ENCODE measurements at regions not wholly inside any gene's neighbourhood (a gene's known extent, or its start where the extent isn't known, plus 50 kb on each side); places are given as distances from the start of the nearest gene placed in this dataset.
"Not testable (repeated sequence)": the region's sequence is repeated elsewhere in the genome, so short reads cannot be mapped to it uniquely, and the experiment has no call there.

DNA sequence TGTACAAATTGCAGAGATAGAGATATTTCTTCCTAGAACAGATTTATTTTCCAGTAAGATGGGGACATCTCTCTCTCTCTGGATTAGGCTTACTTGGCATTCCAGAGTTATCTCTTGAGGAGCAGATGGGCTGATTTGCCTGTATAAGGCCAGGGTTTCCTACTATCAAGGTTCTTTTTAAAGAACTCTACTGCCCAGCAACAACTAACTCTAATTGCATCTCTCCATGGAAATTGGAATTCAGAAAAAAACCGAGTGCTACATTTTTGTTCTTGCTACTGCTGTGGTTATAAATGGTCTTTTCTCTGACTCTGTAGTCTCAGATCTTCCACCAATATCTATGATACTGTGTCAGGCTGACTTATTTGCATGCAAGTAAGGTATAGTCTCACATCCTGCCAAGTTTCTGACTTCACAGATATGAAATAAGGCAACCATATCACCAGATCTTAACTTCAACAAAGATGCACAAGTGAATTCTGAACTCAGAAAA lies 161.1 kb downstream of the CRPPA start:
- no peaks in the 10 kb centered on the region for H3K27me3 ChIP-seq (ENCODE audit: control insufficient read depth in 1 of 2, insufficient read depth in 2 of 2, low read length in 2 of 2)
- H3K9me3 ChIP-seq (ENCODE audit: control insufficient read depth in 1 of 2, low read length in 2 of 2): no peaks in the 10 kb centered on the region
- no peak overlapping the region for H3K4me3 ChIP-seq (ENCODE audit: low read depth in 1 of 2, low read length in 2 of 2)
- no peak overlapping the region for H3K9ac ChIP-seq (ENCODE audit: low read depth in 1 of 2, low read length in 2 of 2)
- no peaks in the 10 kb centered on the region for H3K36me3 ChIP-seq (ENCODE audit: control insufficient read depth in 1 of 2, insufficient read depth in 2 of 2, low read length in 2 of 2)
- H3K4me1 ChIP-seq (ENCODE audit: control insufficient read depth in 1 of 2, insufficient read depth in 2 of 2, low read length in 2 of 2): no peaks in the 10 kb centered on the region
- no peak overlapping the region for H3K27ac ChIP-seq (ENCODE audit: low read depth, low read length)

DNA sequence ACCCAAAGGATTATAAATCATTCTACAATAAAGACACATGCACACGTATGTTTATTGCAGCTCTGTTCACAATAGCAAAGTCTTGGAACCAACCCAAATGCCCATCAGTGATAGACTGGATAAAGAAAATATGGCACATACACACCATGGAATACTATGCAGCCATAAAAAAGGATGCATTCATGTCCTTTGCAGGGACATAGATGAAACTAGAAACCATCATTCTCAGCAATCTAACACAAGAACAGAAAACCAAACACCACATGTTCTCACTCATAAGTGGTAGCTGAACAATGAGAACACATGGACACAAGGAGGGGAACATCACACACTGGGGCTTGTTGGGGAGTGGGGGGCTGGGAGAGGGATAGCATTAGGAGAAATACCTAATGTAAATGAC lies 164.9 kb downstream of the CRPPA start:
- not testable (repeated sequence) for H3K9ac ChIP-seq (ENCODE audit: low read depth in 1 of 2, low read length in 2 of 2); H3K36me3 ChIP-seq (ENCODE audit: control insufficient read depth in 1 of 2, insufficient read depth in 2 of 2, low read length in 2 of 2); H3K4me3 ChIP-seq (ENCODE audit: low read depth in 1 of 2, low read length in 2 of 2); H3K4me1 ChIP-seq (ENCODE audit: control insufficient read depth in 1 of 2, insufficient read depth in 2 of 2, low read length in 2 of 2); H3K27ac ChIP-seq (ENCODE audit: low read depth, low read length); H3K9me3 ChIP-seq (ENCODE audit: control insufficient read depth in 1 of 2, low read length in 2 of 2); H3K27me3 ChIP-seq (ENCODE audit: control insufficient read depth in 1 of 2, insufficient read depth in 2 of 2, low read length in 2 of 2)

DNA sequence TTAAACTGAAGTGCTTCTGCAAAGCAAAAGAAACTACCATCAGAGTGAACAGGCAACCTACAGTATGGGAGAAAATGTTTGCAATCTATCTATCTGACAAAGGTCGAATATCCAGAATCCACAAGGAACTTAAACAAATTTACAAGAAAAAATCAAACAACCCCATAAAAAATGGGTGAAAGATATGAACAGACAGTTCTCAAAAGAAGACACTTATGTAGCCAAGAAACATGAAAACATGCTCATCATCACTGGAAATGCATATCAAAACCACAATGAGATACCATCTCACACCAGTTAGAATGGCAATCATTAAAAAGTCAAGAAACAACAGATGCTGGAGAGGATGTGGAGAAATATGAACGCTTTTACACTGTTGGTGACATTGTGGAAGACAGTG lies 165.4 kb downstream of the CRPPA start:
- H3K4me1 ChIP-seq (ENCODE audit: control insufficient read depth in 1 of 2, insufficient read depth in 2 of 2, low read length in 2 of 2); H3K27me3 ChIP-seq (ENCODE audit: control insufficient read depth in 1 of 2, insufficient read depth in 2 of 2, low read length in 2 of 2); H3K4me3 ChIP-seq (ENCODE audit: low read depth in 1 of 2, low read length in 2 of 2); H3K27ac ChIP-seq (ENCODE audit: low read depth, low read length); H3K9me3 ChIP-seq (ENCODE audit: control insufficient read depth in 1 of 2, low read length in 2 of 2); H3K36me3 ChIP-seq (ENCODE audit: control insufficient read depth in 1 of 2, insufficient read depth in 2 of 2, low read length in 2 of 2); H3K9ac ChIP-seq (ENCODE audit: low read depth in 1 of 2, low read length in 2 of 2): not testable (repeated sequence)

DNA sequence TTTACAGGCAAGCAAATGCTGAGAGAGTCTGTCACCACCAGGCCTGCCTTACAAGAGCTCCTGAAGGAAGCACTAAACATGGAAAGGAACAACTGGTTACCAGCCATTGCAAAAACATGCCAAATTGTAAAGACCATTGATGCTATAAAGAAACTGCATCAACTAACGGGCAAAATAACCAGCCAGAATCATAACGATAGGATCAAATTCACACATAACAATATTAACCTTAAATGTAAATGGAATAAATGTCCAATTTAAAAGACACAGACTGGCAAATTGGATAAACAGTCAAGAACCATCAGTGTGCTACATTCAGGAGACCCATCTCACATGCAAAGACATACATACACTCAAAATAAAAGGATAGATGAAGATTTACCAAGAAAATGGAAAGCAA lies 170.7 kb downstream of the CRPPA start:
- H3K27ac ChIP-seq (ENCODE audit: low read depth, low read length); H3K9ac ChIP-seq (ENCODE audit: low read depth in 1 of 2, low read length in 2 of 2); H3K4me1 ChIP-seq (ENCODE audit: control insufficient read depth in 1 of 2, insufficient read depth in 2 of 2, low read length in 2 of 2); H3K4me3 ChIP-seq (ENCODE audit: low read depth in 1 of 2, low read length in 2 of 2); H3K27me3 ChIP-seq (ENCODE audit: control insufficient read depth in 1 of 2, insufficient read depth in 2 of 2, low read length in 2 of 2); H3K9me3 ChIP-seq (ENCODE audit: control insufficient read depth in 1 of 2, low read length in 2 of 2); H3K36me3 ChIP-seq (ENCODE audit: control insufficient read depth in 1 of 2, insufficient read depth in 2 of 2, low read length in 2 of 2): not testable (repeated sequence)

DNA sequence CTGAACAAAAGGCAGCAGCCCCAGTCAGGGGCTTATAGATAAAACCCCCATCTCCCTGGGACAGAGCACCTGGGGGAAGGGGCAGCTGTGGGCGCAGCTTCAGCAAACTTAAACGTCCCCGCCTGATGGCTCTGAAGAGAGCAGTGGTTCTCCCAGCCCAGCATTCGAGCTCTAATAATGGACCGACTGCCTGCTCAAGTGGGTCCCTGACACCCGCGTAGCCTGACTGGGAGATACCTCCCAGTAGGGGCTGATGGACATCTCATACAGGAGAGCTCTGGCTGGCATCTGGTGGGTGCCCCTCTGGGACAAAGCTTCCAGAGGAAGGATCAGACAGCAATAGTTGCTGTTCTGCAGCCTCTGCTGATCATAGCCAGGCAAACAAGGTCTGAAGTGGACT lies 172.1 kb downstream of the CRPPA start:
- not testable (repeated sequence) for H3K9ac ChIP-seq (ENCODE audit: low read depth in 1 of 2, low read length in 2 of 2); H3K36me3 ChIP-seq (ENCODE audit: control insufficient read depth in 1 of 2, insufficient read depth in 2 of 2, low read length in 2 of 2); H3K4me3 ChIP-seq (ENCODE audit: low read depth in 1 of 2, low read length in 2 of 2); H3K4me1 ChIP-seq (ENCODE audit: control insufficient read depth in 1 of 2, insufficient read depth in 2 of 2, low read length in 2 of 2); H3K27me3 ChIP-seq (ENCODE audit: control insufficient read depth in 1 of 2, insufficient read depth in 2 of 2, low read length in 2 of 2); H3K9me3 ChIP-seq (ENCODE audit: control insufficient read depth in 1 of 2, low read length in 2 of 2); H3K27ac ChIP-seq (ENCODE audit: low read depth, low read length)

DNA sequence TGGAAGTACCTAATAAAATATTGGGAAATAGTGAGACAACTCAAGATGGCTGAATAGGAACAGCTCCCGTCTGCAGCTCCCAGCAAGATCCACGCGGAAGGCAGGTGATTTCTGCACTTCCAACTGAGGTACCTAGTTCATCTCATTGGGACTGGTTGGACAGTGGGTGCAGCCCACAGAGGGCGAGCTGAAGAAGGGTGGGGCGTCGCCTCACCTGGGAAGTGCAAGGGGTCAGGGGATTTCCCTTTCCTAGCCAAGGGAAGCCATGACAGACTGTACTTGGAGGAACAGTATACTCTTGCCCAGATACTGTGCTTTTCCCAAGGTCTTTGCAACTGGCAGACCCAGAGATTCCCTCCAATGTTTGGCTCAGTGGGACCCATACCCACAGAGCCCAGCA lies 172.8 kb downstream of the CRPPA start:
- not testable (repeated sequence) for H3K27ac ChIP-seq (ENCODE audit: low read depth, low read length); H3K4me3 ChIP-seq (ENCODE audit: low read depth in 1 of 2, low read length in 2 of 2); H3K9ac ChIP-seq (ENCODE audit: low read depth in 1 of 2, low read length in 2 of 2); H3K27me3 ChIP-seq (ENCODE audit: control insufficient read depth in 1 of 2, insufficient read depth in 2 of 2, low read length in 2 of 2); H3K9me3 ChIP-seq (ENCODE audit: control insufficient read depth in 1 of 2, low read length in 2 of 2); H3K36me3 ChIP-seq (ENCODE audit: control insufficient read depth in 1 of 2, insufficient read depth in 2 of 2, low read length in 2 of 2); H3K4me1 ChIP-seq (ENCODE audit: control insufficient read depth in 1 of 2, insufficient read depth in 2 of 2, low read length in 2 of 2)

DNA sequence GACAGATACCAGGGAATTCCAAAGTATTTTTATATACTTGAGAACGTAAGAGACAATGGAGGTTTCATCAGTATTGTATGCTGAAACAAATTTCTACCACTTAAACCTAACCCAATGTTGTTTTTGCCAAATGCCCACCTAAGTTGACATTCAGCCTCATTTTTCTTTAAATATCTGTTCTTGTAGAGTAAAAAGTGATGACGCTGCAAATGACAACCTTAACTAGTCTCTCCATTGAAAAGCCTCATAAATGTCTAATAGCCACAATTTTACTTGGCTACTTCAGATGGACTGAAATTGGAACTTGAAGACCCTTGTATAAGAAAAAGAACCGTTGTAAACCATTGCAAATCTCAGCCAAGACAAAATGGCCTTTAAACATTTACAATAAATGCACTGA lies 176.9 kb downstream of the CRPPA start:
- no peaks in the 10 kb centered on the region for H3K27me3 ChIP-seq (ENCODE audit: control insufficient read depth in 1 of 2, insufficient read depth in 2 of 2, low read length in 2 of 2)
- no peaks in the 10 kb centered on the region for H3K36me3 ChIP-seq (ENCODE audit: control insufficient read depth in 1 of 2, insufficient read depth in 2 of 2, low read length in 2 of 2)
- H3K4me1 ChIP-seq (ENCODE audit: control insufficient read depth in 1 of 2, insufficient read depth in 2 of 2, low read length in 2 of 2): no peaks in the 10 kb centered on the region
- H3K9me3 ChIP-seq (ENCODE audit: control insufficient read depth in 1 of 2, low read length in 2 of 2): no peaks in the 10 kb centered on the region
- H3K4me3 ChIP-seq (ENCODE audit: low read depth in 1 of 2, low read length in 2 of 2): no peak overlapping the region
- H3K9ac ChIP-seq (ENCODE audit: low read depth in 1 of 2, low read length in 2 of 2): no peak overlapping the region
- no peak overlapping the region for H3K27ac ChIP-seq (ENCODE audit: low read depth, low read length)

DNA sequence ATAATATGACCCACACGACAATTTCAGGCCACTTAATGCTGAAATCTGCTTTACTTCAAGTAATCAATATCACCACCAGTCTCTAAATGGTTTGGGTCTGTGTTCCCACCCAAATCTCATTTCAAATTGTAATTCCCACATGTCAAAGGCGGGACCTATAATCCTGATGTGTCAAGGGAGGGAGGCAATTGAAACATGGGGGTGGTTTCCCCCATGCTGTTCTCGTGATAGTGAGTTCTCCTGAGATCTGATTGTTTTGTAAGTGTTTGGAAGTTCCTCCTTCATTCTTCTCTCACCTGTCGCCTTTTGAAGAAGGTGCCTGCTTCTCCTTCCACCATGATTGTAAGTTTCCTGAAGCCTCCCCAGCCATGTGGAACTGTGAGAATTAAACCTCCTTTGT lies 178.4 kb downstream of the CRPPA start:
- no peaks in the 10 kb centered on the region for H3K4me1 ChIP-seq (ENCODE audit: control insufficient read depth in 1 of 2, insufficient read depth in 2 of 2, low read length in 2 of 2)
- H3K27ac ChIP-seq (ENCODE audit: low read depth, low read length): no peak overlapping the region
- no peak overlapping the region for H3K4me3 ChIP-seq (ENCODE audit: low read depth in 1 of 2, low read length in 2 of 2)
- H3K9ac ChIP-seq (ENCODE audit: low read depth in 1 of 2, low read length in 2 of 2): no peak overlapping the region
- H3K27me3 ChIP-seq (ENCODE audit: control insufficient read depth in 1 of 2, insufficient read depth in 2 of 2, low read length in 2 of 2): no peaks in the 10 kb centered on the region
- H3K36me3 ChIP-seq (ENCODE audit: control insufficient read depth in 1 of 2, insufficient read depth in 2 of 2, low read length in 2 of 2): no peaks in the 10 kb centered on the region
- no peaks in the 10 kb centered on the region for H3K9me3 ChIP-seq (ENCODE audit: control insufficient read depth in 1 of 2, low read length in 2 of 2)

DNA sequence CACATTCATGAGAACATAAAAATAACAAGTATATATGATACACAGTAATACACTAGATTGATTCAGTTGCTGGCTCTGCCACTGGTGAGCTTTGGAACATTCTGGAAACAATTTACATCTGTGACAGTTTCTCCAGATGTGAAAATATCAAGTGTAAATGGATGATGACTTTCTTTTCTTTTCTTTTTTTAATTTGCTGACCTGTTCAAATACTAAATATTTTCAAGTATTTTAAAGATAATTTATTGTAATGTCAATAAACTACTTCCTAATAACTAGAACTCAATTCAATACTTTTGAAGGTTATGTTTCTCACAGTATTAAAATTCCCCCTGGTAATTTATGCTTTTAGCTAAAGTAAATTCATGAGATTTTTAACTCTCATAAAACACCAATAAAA lies 180.3 kb downstream of the CRPPA start:
- Histone ChIP-seq H3K9me3 (ENCODE audit: control insufficient read depth in 1 of 2, low read length in 2 of 2) (no peaks in the 10 kb centered on the region), H3K4me3 (ENCODE audit: low read depth in 1 of 2, low read length in 2 of 2) (no peak overlapping the region), H3K27me3 (ENCODE audit: control insufficient read depth in 1 of 2, insufficient read depth in 2 of 2, low read length in 2 of 2) (no peaks in the 10 kb centered on the region), H3K4me1 (ENCODE audit: control insufficient read depth in 1 of 2, insufficient read depth in 2 of 2, low read length in 2 of 2) (no peaks in the 10 kb centered on the region), H3K36me3 (ENCODE audit: control insufficient read depth in 1 of 2, insufficient read depth in 2 of 2, low read length in 2 of 2) (no peaks in the 10 kb centered on the region), H3K9ac (ENCODE audit: low read depth in 1 of 2, low read length in 2 of 2) (no peak overlapping the region), H3K27ac (ENCODE audit: low read depth, low read length) (no peak overlapping the region)

DNA sequence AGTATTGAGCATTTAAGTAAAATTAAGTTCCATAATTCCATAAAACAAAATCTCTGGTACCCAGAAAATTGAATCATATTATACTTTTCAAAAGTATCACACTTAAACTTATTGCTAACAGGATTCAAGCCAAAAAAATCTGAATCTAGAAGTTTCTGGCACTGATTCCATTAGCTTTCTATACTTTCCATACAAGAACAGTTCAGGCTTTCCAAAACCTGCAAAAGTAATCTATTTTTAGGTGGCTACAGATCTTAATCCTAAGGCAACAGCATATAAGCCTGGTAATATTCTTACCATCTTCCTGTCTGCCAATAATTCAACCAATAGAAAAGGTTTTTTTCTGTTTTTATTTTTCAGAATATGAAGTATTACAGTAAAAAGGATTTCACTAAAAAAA lies 185.0 kb downstream of the CRPPA start:
- H3K9me3 ChIP-seq (ENCODE audit: control insufficient read depth in 1 of 2, low read length in 2 of 2): peaks cover 0 to 10% of the 10 kb centered on the region in 2 donors
- H3K36me3 ChIP-seq (ENCODE audit: control insufficient read depth in 1 of 2, insufficient read depth in 2 of 2, low read length in 2 of 2): no peaks in the 10 kb centered on the region
- H3K9ac ChIP-seq (ENCODE audit: low read depth in 1 of 2, low read length in 2 of 2): no peak overlapping the region
- H3K27ac ChIP-seq (ENCODE audit: low read depth, low read length): no peak overlapping the region
- no peaks in the 10 kb centered on the region for H3K27me3 ChIP-seq (ENCODE audit: control insufficient read depth in 1 of 2, insufficient read depth in 2 of 2, low read length in 2 of 2)
- H3K4me3 ChIP-seq (ENCODE audit: low read depth in 1 of 2, low read length in 2 of 2): no peak overlapping the region
- H3K4me1 ChIP-seq (ENCODE audit: control insufficient read depth in 1 of 2, insufficient read depth in 2 of 2, low read length in 2 of 2): no peaks in the 10 kb centered on the region

Data from duodenal mucosa (tissue), 2 donors.